Erythroblast (primary cell): ENCODE measurements at regions not wholly inside any gene's neighbourhood (a gene's known extent, or its start where the extent isn't known, plus 50 kb on each side); places are given as distances from the start of the nearest gene placed in this dataset.
"Not testable (repeated sequence)": the region's sequence is repeated elsewhere in the genome, so short reads cannot be mapped to it uniquely, and the experiment has no call there.

ENCODE experiments used
- GATA1 ChIP-seq: IDR thresholded peaks from 2 replicates; pipeline ENCODE4 v1.6.1; 2011; ENCODE audit warnings: low read depth, mild to moderate bottlenecking, control low read depth, low read length, moderate library complexity
- POLR2A ChIP-seq: IDR thresholded peaks from 2 replicates; pipeline ENCODE4 v1.6.1; 2011; ENCODE audit warnings: mild to moderate bottlenecking, low read length

DNA sequence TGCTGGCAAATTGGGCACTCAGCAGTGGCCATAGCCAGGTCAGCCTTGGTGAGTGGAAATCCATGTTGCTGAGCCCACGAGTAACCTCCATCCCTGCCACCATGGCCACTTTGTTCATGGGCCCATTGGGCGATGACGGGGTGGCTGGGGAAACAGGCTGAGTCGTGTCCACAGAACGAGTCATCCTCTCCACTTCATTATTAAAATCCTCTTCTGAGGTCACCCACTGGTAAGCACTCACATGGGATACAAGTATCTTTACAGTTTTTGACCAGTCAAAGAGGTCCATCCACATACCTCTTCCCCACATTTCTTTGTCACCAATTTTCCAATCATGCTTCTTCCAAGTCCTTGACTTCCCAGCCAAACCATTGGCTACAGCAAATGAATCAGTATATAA, 742.4 kb upstream of the RGMB start:
- not testable (repeated sequence) for TF ChIP-seq POLR2A, GATA1
